Neural progenitor cell (in vitro differentiated cells): ENCODE measurements at regions not wholly inside any gene's neighbourhood (a gene's known extent, or its start where the extent isn't known, plus 50 kb on each side); places are given as distances from the start of the nearest gene placed in this dataset.

Source experiments
- EZH2 ChIP-seq: fragments of 200-600 bp; sonication (generic); IDR thresholded peaks from 2 replicates; pipeline ENCODE4 v1.6.1; 2017; ENCODE audit warnings: antibody characterized with exemption, mild to moderate bottlenecking, moderate library complexity
- TF ChIP-seq, protein P1 (sequence below): fragments of 200-600 bp; sonication (generic); IDR thresholded peaks from 2 replicates; pipeline ENCODE4 v1.5.1; 2017; ENCODE audit warnings: antibody characterized with exemption, mild to moderate bottlenecking

DNA sequence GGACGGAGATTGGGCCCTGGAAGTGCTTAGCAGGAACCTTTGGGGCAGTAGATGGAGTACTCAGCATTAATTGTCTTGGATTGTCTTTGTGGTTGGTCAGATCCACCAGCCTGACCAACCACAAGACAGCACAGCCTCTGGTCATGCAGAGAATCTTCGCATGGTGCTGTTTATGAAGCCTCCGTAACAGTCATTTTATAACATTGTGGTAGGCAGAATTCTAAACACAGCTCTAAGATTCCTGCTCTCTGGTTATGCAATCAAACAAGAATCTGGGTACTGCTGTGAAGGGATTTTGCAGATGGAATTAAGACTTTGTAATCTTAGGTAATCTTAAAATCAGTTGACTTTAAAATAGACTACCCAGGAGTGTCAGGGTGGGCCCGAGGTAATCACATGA is 312.2 kb upstream of the GOT2 start:
- TF ChIP-seq, protein P1, sequence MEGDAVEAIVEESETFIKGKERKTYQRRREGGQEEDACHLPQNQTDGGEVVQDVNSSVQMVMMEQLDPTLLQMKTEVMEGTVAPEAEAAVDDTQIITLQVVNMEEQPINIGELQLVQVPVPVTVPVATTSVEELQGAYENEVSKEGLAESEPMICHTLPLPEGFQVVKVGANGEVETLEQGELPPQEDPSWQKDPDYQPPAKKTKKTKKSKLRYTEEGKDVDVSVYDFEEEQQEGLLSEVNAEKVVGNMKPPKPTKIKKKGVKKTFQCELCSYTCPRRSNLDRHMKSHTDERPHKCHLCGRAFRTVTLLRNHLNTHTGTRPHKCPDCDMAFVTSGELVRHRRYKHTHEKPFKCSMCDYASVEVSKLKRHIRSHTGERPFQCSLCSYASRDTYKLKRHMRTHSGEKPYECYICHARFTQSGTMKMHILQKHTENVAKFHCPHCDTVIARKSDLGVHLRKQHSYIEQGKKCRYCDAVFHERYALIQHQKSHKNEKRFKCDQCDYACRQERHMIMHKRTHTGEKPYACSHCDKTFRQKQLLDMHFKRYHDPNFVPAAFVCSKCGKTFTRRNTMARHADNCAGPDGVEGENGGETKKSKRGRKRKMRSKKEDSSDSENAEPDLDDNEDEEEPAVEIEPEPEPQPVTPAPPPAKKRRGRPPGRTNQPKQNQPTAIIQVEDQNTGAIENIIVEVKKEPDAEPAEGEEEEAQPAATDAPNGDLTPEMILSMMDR: no peak
- no peak for TF ChIP-seq EZH2
